ENCODE measurements at regions not wholly inside any gene's neighbourhood (a gene's known extent, or its start where the extent isn't known, plus 50 kb on each side); places are given as distances from the start of the nearest gene placed in this dataset.
"Not testable (repeated sequence)": the region's sequence is repeated elsewhere in the genome, so short reads cannot be mapped to it uniquely, and the experiment has no call there.

DNA sequence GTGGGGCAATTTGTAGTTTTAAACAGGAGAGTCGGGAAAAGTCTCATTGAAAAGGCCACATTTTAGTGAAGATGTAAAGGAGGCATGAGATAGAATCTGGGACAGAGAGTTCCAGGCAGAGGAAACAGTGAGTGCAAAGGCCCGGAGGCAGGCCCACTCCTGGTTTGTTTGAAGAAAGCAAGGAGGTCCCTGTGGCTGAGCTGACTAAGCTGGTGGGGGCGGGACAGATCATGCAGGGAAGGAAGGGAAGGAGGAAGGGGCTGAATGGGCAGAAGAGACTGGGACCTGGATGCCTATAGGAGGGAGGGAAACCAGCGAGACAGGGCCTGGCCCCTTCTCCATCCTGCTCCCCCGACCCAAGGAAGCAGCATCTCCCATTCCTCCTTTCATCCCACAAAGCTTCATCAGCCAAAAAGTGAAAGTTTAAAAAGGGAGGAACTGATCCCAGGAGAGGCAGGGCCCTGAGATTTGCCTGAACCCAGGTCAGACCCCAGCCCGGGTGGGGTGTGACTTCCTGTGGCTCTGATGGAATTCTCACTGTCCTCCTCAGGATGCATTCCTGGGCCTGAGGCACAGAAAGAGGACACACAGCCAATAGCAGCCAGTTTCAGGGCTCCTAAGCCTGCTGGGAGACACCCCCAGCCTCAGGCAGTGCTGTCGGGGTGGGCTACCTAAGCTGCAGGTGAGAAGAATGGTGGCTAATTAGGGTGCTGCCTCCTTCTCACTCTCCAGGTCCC is 54.2 kb upstream of the SIRPA start:
- Histone ChIP-seq H3K4me3 (peak overlapping the region in 1 of 8 donors; percentile 27), H3K27me3 (replicated peaks in 1 of 7) (peaks cover 0 to 33% (median 0%) of the 10 kb centered on the region in 7 donors), H3K36me3 (no peaks in the 10 kb centered on the region), H3K9me3 (no peaks in the 10 kb centered on the region), H3K27ac (peak overlapping the region in 6 of 8 donors; percentile 71 to 95 (median 88)), H3K4me1 (peaks cover 9 to 57% (median 26%) of the 10 kb centered on the region in 6 donors)
- intact Hi-C loops (cut with DNase I; ENCODE audit: low total_unique reads): no loop called here
- WGBS, 5 donors: 67 to 85% (median 72%) methylated on average over 6 to 7 of the region's 7 CpGs
- no peak for DNase-seq
- TF ChIP-seq POLR2AphosphoS5 (IDR thresholded peaks at IDR 0.05): no peak

DNA sequence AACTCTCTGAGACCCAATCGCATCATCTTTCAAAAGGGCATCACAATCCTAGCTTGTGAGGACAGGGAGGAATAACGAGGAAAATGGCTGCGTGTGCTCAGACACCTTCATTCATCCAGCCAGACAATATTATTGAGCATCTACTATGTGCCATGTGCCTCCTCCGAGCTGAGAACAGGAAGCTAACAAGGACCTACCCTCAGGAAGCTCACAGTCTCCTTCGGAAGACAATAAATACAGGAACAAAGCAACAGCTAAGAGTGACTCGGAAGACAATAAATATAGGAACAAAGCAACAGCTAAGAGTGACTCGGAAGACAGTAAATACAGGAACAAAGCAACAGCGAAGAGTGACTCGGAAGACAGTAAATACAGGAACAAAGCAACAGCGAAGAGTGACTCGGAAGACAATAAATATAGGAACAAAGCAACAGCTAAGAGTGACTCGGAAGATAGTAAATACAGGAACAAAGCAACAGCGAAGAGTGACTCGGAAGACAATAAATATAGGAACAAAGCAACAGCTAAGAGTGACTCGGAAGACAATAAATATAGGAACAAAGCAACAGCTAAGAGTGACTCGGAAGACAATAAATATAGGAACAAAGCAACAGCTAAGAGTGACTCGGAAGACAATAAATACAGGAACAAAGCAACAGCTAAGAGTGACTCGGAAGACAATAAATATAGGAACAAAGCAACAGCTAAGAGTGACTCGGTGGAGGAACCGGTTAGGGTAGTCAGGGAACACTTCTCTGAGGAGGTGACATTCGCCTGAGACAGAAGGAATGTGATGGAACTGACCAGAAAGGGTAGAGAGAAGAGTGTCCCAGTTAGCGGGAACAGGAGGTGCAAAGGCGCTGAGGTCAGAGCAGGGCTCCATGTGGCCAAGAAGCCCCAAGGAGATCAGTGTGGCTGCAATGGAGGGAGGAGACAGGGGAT is 55.6 kb upstream of the SIRPA start:
- 56 to 79% (median 64%) methylated on average over 18 to 23 of the region's 23 CpGs for WGBS, 5 donors
- H3K36me3 ChIP-seq; intact Hi-C loops (cut with DNase I; ENCODE audit: low total_unique reads); DNase-seq; H3K9me3 ChIP-seq: not testable (repeated sequence)
- H3K27ac ChIP-seq: peak overlapping the region in 7 of 8 donors; percentile 61 to 95 (median 85)
- peaks cover 0 to 44% (median 14%) of the 10 kb centered on the region in 6 donors for H3K4me1 ChIP-seq
- H3K4me3 ChIP-seq: peak overlapping the region in 1 of 8 donors; percentile 35
- peaks cover 0 to 42% (median 0%) of the 10 kb centered on the region in 7 donors for H3K27me3 ChIP-seq (replicated peaks in 1 of 7)

GRCh38 chr20:1838556-1839279 is 56.5 kb upstream of the SIRPA start:
- WGBS, 5 donors: 58 to 84% (median 76%) methylated on average over 2 to 6 of the region's 6 CpGs
- H3K27me3 ChIP-seq (replicated peaks in 1 of 7): peaks cover 0 to 42% (median 0%) of the 10 kb centered on the region in 7 donors
- H3K9me3 ChIP-seq: no peaks in the 10 kb centered on the region
- no peak for DNase-seq
- intact Hi-C loops (cut with DNase I; ENCODE audit: low total_unique reads): no loop called here
- H3K27ac ChIP-seq: peak overlapping the region in 6 of 8 donors; percentile 44 to 95 (median 86)
- TF ChIP-seq POLR2AphosphoS5 (IDR thresholded peaks at IDR 0.05) (no peak), POLR2A (IDR thresholded peaks at IDR 0.05) (no peak), CTCF (IDR thresholded peaks at IDR 0.05 in 8 of 11, conservative IDR thresholded peaks at IDR 0.05 in 3 of 11) (no peak)
- H3K4me1 ChIP-seq: peaks cover 0 to 34% (median 5%) of the 10 kb centered on the region in 6 donors
- H3K4me3 ChIP-seq: peak overlapping the region in 1 of 8 donors; percentile 35
- H3K36me3 ChIP-seq: no peaks in the 10 kb centered on the region

- Histone ChIP-seq H3K27ac (no peak overlapping the region), H3K4me3 (no peak overlapping the region), H3K9me3 (no peaks in the 10 kb centered on the region), H3K4me1 (peaks cover 0 to 17% (median 3%) of the 10 kb centered on the region in 6 donors), H3K36me3 (no peaks in the 10 kb centered on the region), H3K27me3 (replicated peaks in 1 of 7) (peaks cover 0 to 54% (median 0%) of the 10 kb centered on the region in 7 donors)
- DNase-seq: no peak
- intact Hi-C loops (cut with DNase I; ENCODE audit: low total_unique reads): no loop called here
- no peak for TF ChIP-seq POLR2AphosphoS5 (IDR thresholded peaks at IDR 0.05)
- no peak for TF ChIP-seq CTCF (IDR thresholded peaks at IDR 0.05 in 8 of 11, conservative IDR thresholded peaks at IDR 0.05 in 3 of 11)
- no peak for TF ChIP-seq POLR2A (IDR thresholded peaks at IDR 0.05)
- 71 to 83% (median 79%) methylated on average over 15 to 16 of the region's 16 CpGs for WGBS, 5 donors
These were observed 59.8 kb upstream of the SIRPA start for GRCh38 chr20:1835186-1836035.
